GM12873 (cell line): ENCODE measurements at regions not wholly inside any gene's neighbourhood (a gene's known extent, or its start where the extent isn't known, plus 50 kb on each side); places are given as distances from the start of the nearest gene placed in this dataset.

Source experiments
- TF ChIP-seq, protein P1 (sequence below): IDR thresholded peaks from 2 replicates; pipeline ENCODE4 v1.5.1; 2012; ENCODE audit warnings: low read depth, mild to moderate bottlenecking, moderate library complexity, low read length, control low read depth; ENCODE audit not compliant: insufficient read depth; ENCODE audit errors: missing control alignments

DNA sequence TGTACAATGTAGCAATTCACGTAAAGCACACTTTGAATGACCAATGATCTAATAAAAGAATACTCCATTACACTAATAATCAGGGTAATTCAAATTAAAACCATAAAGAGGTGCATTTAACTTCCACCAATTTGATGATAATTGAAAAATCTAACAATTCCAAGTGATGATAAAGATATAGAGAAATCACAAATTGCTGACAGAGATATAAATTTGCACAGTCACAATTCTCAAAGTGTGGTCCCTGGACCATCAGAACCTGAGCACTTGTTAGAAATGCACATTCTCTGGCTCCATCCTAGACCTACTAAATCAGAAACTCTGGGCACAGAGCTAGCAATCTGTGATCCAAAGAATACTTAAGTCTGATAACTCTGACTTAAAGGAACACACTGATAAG is 165.8 kb upstream of the DCC start:
- TF ChIP-seq, protein P1, sequence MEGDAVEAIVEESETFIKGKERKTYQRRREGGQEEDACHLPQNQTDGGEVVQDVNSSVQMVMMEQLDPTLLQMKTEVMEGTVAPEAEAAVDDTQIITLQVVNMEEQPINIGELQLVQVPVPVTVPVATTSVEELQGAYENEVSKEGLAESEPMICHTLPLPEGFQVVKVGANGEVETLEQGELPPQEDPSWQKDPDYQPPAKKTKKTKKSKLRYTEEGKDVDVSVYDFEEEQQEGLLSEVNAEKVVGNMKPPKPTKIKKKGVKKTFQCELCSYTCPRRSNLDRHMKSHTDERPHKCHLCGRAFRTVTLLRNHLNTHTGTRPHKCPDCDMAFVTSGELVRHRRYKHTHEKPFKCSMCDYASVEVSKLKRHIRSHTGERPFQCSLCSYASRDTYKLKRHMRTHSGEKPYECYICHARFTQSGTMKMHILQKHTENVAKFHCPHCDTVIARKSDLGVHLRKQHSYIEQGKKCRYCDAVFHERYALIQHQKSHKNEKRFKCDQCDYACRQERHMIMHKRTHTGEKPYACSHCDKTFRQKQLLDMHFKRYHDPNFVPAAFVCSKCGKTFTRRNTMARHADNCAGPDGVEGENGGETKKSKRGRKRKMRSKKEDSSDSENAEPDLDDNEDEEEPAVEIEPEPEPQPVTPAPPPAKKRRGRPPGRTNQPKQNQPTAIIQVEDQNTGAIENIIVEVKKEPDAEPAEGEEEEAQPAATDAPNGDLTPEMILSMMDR: no peak

DNA sequence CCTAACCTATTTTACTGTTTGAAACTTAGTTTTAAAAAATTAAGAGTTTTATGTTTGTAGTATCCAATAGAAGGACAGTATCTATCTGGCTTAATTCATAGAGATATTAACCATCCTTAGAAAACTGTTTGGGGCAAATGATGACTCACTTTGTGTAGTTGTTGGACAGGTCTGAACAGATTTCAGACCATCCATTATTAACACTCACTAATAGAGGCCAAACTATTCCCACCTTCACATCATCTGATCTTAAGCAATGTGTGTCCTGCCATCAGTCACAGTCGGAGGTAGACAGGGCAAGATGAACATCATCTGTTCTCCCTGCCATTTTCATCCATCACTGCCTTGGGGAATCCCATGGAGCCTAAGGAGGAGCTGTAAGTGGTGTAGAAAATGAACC is 164.6 kb upstream of the DCC start:
- TF ChIP-seq, protein P1: no peak

DNA sequence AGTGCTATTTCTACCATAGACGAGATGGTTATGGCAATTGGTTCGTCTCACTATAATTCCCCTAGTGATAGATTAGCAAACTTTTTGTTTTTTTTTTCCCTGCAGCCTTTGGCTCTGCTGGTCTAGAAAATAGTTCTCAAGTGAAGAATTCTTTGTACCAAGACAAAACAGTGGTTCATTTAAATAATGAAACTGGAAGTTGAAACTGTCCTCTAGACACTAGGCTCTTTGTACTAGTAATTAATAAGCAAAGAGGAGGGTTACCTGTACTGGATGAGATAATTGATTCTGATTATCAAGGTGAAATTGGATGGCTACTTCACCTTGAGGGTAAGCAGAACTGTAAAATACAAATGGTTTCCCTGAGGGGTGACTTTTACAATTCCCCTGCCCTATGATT is 156.9 kb upstream of the DCC start:
- TF ChIP-seq, protein P1: no peak

DNA sequence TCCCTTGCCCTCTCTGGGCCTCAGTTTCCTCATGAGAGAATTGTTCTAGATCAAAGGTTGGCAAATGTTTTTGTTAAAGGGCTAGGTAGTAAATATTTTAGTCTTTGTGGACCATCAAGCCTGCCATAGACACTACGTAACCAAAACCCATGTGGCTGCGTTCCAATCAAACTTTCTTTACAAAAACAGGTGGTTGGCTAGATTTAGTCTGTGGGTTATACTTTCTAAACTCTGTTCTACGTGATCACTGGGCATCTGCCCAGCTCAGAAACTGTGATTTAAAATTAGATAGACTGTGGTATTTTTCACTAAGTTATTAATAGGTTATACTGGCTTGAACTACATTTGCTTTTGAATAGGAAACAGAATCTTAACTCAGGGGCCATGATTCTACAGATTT is 149.8 kb upstream of the DCC start:
- TF ChIP-seq, protein P1: no peak

DNA sequence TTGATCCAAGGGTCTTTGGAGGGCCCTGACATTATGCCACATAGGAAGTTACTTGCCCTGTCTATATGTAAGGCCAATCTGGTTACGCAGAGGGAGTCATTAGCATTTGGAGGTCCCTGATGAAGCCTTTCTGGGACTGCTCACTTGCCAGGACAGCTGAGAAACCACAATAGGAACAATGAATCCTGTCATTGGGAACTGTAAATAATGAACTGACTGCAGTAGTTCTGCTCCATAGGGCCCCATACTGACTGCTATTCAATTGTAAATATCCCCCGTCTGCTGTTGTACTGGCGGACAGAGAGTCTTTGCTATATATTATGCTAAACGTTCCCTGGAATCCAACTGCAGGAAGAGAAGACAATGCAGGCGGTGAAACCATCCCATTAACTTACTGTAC is 149.4 kb upstream of the DCC start:
- TF ChIP-seq, protein P1: no peak

DNA sequence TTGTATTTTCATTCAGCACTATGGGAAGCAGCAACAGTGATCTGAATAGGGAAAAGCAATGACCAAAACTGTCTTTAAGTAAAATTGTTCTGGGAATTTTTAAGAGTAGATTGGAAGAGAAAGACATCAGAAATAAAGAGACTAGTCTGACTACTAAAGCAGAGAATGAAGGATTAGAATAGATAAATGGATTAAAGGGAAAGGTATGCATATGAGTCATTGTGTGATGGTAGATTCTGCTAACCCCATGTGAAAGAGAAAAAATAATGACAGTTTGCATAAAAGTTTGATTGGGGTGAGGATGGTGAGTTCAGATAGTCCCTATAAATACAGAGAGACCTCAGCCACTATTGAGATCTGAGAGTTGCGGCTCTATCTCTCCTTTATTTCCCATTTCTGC is 139.6 kb upstream of the DCC start:
- TF ChIP-seq, protein P1: no peak

DNA sequence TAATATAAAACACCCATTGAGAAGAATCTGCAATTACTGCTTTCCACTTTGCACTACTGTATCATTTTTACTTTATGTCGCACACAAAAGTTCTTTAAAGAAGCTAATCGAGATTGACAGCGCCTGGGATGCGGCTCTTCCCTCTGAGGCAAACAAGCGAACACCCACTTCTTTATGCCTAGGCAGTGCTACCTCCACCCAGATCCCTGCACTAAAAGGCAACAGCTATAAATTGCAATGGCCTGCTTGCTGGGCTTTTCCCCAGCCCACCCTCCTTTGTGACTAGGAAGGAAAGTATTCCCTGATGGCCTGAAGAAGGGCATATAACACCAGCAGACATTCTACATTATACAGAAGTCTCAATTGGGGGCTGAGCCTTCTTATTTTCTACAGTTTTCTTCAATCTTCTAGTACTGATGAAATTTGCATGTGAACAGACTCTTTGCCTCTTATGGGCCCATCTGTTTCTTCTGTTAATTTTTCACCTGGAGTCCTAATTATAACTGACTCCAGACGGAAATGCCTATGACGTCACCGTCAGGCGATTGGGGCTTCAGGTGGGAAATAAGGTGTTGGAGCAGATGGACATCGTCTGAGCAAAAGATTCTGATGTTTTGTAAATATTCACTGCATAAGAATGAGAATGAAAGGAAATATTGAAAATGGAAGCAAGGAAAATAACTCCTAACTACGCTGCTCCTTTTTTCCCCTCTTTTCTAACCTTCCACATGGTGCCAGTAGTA is 138.9 kb upstream of the DCC start:
- TF ChIP-seq, protein P1: no peak

DNA sequence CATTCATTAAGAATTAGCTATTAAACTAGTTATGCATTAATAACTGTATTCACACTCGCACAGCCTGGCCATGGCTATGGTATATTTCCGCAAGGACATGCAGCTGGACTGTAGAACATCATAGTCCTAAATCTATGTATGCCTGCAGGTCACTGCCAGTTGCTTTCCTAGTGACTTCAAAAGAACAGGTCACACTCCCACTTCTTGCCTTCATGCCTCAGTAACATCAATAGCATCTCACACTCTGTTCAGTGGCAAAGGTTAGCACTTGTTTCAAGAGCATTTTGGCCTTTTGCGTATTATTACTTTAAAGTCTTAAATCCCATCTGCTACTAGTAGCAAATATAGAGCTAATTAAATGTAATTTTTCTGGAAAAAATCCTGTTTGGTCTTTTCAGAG is 131.4 kb upstream of the DCC start:
- TF ChIP-seq, protein P1: no peak
